GM18505 (cell line): ENCODE measurements at regions not wholly inside any gene's neighbourhood (a gene's known extent, or its start where the extent isn't known, plus 50 kb on each side); places are given as distances from the start of the nearest gene placed in this dataset.
A peak's percentile ranks its signal among the peaks of the same experiment; 100 is the strongest.
"Not testable (repeated sequence)": the region's sequence is repeated elsewhere in the genome, so short reads cannot be mapped to it uniquely, and the experiment has no call there.

ENCODE experiments used
- ATAC-seq: cut with Tn5 transposase; IDR thresholded peaks from one replicate; pipeline ENCODE4 v1.9.1; 2021; ENCODE audit not compliant: unreplicated experiment
- POLR2A ChIP-seq: IDR thresholded peaks from 4 replicates; pipeline ENCODE4 v1.6.1; 2011; ENCODE audit warnings: borderline replicate concordance; ENCODE audit not compliant: insufficient read depth, insufficient read length; ENCODE audit errors: extremely low read depth

DNA sequence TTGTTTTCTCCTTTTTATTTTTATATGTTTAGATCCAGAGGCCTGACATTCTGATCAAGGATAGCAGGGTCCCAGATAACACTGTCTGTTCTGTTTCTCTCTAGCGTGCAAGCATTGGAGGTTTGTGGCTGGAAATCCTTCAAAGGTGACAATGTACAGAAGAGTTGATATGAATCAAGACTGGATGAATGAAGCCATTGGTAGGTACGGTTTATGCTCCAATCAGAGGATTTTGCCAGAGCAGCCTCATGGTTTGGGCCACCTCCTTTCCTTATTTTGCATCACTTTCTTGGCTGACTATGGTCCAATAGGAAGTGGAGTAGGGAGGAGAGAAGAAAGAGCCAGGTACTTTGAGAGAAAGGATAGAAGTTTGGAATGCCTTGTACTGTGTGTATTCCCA is 484.8 kb upstream of the JAG1 start:
- no peak for ATAC-seq
- no peak for TF ChIP-seq POLR2A

GRCh38 chr20:11159728-11160127 is 485.9 kb upstream of the JAG1 start:
- peak; percentile 82 for ATAC-seq
- no peak for TF ChIP-seq POLR2A

- TF ChIP-seq POLR2A: no peak
- no peak for ATAC-seq
Measured at GRCh38 chr20:11162026-11162775, 488.4 kb upstream of the JAG1 start.

DNA sequence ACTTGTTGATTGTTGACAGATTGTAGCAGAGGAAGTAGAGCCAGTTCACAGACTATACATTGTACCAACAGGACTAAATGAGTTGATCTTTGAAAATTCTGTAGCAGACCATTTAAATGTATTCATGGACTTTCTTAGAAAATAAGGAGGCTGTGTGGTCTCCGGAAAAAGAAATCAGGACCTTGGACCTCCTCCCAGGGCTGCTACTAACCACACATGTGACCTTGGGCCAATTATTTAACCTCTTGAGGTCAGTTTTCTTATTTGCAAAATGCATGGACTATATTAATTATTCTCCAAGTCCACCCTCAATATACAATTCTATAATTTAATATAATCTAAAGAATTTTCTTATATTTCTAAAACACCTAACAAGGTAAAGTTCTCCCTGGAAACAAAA is 492.0 kb upstream of the JAG1 start:
- no peak for ATAC-seq
- TF ChIP-seq POLR2A: no peak

DNA sequence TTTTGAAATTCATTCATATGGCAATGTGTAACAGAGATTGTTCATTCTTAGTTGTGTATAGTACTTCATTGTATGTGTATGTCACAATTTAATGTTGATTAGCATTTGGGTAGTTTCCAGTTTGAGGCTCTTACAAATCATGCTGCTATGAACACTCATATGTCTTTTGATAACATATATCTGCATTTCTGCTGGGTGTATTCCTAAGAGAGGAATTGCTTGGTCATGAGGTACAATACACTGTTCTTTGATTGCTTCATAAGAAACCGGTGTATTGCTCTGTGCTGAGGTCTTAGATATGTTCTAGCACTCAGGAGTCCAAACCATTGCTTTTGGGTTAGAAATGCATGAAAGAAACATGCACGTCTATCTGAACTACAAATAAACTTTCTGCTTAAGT is 492.9 kb upstream of the JAG1 start:
- no peak for ATAC-seq
- no peak for TF ChIP-seq POLR2A

DNA sequence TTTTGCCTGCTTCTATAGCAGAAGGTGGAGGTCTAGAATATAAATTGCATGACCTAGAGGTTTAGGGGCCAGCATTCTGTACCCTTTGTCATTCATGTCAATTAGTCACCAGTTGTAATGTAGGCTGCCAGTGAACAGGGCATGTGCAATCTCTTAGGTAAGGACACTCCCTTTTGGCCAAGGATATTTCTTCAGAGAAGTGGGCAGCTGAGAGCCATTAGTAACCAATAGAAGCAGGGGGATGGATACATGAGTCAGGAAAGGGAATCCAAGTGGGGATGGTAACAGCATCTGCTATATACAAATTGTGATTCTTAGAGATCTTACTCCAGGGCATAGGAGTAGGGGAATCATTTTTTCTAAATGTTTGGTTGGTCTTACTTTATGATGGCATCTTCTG is 494.2 kb upstream of the JAG1 start:
- TF ChIP-seq POLR2A: no peak
- no peak for ATAC-seq

DNA sequence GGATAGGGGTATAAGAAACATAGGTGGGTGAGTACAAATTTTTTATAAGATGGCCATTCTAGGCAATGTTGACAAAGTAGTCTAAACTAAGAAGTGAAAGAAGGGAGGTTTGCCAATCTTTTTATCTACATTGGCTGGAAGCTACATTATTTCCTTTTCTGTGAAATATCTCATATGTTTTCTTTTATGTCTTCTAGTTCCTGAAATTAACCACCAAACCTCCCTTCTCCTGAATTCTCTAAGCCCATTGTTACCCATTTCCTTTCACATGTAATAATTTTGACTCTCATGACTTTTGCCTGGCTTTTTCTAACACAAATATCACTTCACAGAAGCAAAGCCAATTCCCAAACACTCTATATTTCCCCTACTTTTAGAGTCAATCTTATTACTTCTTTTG is 496.2 kb upstream of the JAG1 start:
- no peak for ATAC-seq
- TF ChIP-seq POLR2A: no peak

DNA sequence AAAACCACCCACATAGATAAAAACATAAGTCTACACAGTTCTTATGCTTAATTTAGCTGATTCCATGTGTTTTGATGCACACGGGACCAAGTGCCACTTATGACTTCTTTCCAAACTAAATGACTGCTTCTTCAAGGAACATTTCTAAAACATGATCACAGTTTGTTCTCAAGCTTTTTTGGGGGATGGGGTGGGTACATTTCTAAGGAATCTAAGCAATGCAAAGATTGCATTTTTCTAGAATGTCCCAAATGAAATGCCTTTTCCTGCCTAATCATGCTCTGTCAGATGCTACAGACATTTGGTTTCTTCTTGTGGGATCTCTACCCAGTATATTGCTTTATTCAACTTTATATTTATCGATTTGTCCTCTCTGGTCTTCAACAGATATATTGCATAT is 496.8 kb upstream of the JAG1 start:
- TF ChIP-seq POLR2A: no peak

GRCh38 chr20:11172881-11173280 is 499.1 kb upstream of the JAG1 start:
- TF ChIP-seq POLR2A: no peak
- no peak for ATAC-seq

More for the DNA sequence above, 496.8 kb upstream of the JAG1 start:
- no peak for ATAC-seq

DNA sequence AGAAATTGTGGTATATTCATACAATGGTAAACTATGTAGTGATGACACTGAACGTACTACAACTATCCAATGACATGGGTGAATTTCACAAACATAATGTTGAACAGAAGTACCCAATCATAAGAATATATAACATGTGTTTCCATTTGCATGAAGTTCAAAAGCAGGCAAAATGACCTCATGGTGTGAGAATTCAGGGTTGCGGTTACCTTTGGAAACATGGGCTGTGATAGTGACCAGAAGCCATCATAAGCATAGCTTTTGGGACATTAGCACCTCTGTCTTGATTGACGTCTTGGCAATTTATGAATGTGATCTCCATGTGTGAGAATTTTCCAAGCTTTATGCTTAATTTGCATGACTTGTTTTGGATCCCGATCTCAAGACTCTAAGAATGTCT is 500.1 kb upstream of the JAG1 start:
- no peak for TF ChIP-seq POLR2A
- ATAC-seq: no peak

DNA sequence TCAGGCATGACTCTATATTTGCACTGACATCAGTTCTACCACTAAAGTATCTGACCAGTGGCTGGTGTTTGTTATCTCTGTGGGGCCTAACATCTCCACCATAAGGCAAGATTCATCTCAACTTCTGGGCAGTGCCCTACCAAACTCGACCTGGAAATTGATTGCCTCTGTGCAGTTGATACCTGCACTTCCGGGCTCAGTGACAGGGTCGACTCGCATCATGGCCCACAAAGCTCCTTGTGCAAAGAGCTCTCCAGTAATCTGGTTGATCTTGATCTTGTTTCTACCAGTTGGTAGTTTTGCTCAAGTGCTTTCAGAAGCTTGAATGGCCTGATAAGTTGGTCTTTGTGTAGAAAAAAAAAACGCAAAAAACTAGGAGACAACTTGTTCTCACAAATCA is 501.1 kb upstream of the JAG1 start:
- TF ChIP-seq POLR2A: no peak
- ATAC-seq: no peak

DNA sequence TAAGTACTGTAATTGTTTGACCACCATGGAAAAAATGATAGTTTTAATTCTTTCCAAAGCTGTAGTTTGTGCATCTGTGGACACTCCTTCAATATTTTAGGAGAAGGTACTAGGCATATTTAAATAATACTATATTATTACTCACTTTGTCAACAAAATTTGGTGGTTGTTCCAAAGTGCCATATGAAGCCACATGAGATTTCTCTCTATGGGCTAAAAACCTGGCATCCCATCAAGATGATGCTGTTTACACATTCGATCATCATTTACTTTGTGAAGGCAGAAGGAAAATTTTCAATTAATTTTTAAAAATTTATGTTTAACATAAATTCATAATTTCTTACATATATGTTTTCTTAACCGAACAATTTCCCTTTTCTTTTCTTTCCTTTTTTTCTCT is 502.6 kb upstream of the JAG1 start:
- TF ChIP-seq POLR2A: no peak
- ATAC-seq: no peak

DNA sequence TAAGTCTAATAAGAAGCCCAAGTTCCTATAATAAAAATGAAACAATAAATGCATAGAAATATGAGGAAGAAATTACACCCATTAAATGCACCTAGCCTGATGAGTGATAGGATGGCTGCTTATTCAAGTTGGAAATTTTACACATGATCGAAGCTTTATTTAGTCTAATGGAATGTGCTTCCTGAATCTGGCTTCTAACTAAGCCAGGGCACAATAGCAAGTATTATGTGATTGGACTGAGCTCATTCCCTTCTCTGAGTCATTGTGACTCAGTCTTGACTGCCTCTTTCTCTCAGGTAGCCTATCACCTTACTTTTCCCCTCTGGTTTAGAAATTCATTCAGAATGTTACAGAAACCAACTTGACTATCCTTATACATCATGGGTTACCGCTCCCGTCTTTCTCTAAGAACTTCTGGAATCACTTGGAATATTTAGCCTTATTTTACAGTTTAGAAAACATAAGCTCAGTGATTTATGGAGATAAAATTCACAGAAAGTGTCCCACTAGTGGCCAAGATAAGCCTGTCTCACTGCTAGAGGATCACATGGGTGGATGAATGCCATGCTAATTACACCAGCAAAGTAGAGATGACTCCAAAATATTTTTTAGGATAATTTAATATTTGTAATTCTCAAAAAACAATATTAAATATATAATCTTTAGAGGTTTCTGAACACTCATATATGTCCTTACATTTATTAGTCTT is 505.3 kb upstream of the JAG1 start:
- no peak for TF ChIP-seq POLR2A
- ATAC-seq: no peak

- TF ChIP-seq POLR2A: no peak
- ATAC-seq: no peak
Measured at GRCh38 chr20:11180186-11180585, 506.4 kb upstream of the JAG1 start.

DNA sequence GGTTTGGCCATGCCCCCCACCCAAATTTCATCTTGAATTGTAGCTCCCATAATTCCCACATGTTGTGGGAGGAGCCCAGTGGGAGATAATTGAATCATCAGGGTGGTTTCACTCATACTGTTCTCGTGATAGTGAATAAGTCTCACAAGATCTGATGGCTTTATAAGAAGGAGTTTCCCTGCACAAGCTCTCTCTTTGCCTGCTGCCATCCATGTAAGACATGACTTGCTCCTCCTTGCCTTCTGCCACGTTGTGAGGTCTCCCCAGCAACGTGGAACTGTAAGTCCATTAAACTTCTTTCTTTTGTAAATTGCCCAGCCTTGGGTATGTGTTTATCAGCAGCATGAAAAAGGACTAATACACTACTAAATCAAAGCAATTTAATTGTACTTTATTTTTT is 507.3 kb upstream of the JAG1 start:
- not testable (repeated sequence) for ATAC-seq
